HG02588 (cell line): ENCODE measurements at regions not wholly inside any gene's neighbourhood (a gene's known extent, or its start where the extent isn't known, plus 50 kb on each side); places are given as distances from the start of the nearest gene placed in this dataset.

Experiments
- ATAC-seq: cut with Tn5 transposase; IDR thresholded peaks from one replicate; pipeline ENCODE4 v1.9.1; 2021; ENCODE audit warnings: mild to moderate bottlenecking, moderate library complexity; ENCODE audit not compliant: unreplicated experiment

DNA sequence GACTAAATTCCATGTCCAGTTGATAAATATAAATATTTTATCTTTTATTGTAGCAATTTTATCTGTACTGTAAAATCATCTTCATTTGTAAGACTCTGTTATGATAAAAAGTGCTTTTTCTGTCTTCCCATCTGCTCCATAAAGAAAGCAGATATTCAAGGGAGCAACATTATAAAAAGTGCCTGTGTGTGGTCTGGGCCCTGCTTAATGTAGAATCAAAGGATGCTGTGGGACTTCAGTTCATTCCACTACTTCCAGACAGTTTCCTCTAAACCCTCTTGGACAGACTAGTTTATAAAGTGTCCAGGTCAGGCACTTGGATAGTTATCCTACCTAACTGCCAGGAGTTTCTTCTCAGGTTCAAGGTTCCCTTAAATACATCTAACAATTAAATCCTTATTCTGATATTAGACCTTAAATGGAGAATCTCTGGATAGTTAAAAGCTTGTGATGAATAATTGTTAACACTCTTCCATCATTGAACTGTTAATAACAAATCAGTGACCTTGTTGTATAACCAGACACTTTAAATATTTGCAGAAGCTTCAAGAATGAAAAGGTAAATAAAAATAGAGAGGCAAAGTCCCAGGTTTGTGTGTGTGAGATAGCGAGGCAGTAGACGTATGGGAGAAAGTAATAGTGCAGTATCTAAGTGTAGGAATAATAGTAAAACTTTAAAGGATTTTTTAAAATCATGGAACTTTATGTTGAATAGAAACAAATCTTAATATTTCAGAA is 237.5 kb upstream of the CTSO start:
- no peak for ATAC-seq

- ATAC-seq, result no peak
Observed at GRCh38 chr4:156190615-156191014, 236.9 kb upstream of the CTSO start.

GRCh38 chr4:156188596-156188995 is 234.9 kb upstream of the CTSO start:
- no peak for ATAC-seq

DNA sequence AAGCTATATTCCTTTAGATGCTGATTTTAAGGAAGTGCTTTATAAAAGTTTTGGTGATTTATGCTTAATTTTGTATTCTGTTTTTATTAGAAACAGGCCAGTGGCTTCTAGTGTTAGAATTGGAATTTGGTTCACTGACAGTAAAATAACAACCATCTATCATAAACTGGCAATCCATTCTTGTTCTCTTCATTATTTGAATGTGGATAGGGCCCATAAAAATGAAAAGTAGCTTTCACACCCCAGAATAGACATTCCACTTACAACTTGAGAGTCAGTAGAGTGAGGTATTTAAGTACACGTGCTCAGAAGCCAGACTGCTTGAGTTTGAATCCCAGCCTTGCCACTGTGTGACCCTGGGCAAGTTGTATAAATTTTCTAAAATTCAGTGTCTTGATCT is 232.4 kb upstream of the CTSO start:
- no peak for ATAC-seq

DNA sequence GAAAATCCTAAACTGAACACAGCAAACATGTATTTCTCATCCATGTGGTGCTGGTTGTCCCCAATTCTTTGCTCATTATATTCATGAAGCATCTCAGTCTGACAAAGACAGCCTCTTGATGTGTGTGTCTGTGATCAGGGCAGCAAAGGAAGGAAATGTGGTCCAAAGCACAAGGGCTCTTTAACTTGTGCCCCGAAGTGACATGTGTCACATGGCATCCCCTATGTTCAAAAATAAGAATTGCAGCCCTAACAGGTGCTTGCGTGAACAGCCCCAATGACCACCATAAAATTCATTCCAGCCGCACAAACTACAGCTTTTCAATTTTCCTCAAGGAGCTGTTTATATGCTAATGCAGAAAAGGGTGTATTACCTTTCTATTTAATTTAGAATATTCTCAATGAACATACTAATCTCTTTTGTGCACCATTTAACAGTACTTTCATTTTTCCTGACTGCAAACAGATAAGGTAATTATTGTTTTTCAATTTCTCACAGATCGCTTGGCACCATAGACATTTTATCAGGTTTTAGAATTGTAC is 231.9 kb upstream of the CTSO start:
- no peak for ATAC-seq

GRCh38 chr4:156182269-156182668 is 228.6 kb upstream of the CTSO start:
- no peak for ATAC-seq

DNA sequence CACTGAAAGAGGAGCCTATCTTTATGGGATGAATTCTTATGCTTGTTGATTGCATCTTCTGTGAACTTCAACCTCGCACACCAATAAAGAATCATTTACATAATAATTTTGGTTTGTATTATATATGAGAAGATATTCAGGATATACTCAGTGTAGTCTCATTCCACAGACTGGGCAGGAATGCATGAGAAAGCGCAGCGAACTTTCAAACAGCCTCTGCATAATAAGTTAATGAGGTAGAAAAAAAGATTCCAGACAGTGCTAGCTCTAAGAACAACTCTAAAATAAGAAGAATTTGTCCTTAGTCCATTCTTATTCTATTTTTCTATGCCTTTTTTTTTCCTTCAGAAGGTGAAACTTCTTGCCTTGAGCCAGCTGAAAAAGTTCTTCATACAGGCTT is 224.3 kb upstream of the CTSO start:
- ATAC-seq, result no peak

GRCh38 chr4:156176896-156177295 is 223.2 kb upstream of the CTSO start:
- ATAC-seq, result no peak

DNA sequence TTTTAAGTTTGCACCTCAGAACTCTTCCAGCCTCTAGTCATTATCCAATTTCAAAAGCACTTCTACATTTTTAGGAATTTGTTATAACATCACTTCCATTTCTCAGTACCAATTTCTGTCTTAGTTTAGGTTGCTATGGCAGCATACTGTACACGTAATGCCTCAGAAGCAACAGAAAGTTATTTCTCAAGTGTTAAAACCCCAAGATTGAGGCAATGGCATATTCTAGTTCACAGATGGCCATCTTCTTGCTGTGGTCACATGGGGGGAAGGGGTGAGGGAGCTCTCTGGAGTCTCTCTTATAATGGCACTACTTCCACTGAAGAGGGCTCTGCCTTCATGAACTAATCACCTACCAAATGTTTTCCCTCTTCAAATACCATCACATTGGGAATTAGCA is 220.3 kb upstream of the CTSO start:
- ATAC-seq, result no peak

GRCh38 chr4:156173486-156173885 is 219.8 kb upstream of the CTSO start:
- ATAC-seq, result no peak

GRCh38 chr4:156169861-156170260 is 216.2 kb upstream of the CTSO start:
- ATAC-seq, result no peak

DNA sequence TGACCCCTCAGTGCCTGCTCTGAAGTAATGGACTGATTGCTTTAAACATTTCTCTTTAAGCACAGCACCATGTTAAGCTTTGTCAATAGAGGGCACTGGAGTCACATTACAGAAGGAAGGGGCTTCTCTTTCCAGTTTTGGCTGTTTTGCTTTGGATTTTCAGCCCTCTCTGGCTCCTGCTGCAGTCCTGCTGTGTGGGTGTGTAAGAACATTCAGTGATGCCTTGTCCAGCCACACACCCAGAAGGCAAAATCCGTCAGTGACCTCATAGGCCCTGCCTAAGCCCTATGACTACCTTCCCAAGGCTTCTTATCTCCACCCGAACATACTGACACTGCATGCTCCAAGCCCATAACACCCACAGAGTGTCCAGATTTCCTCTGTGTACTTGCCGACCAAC is 215.3 kb upstream of the CTSO start:
- ATAC-seq, result peak; percentile 52

DNA sequence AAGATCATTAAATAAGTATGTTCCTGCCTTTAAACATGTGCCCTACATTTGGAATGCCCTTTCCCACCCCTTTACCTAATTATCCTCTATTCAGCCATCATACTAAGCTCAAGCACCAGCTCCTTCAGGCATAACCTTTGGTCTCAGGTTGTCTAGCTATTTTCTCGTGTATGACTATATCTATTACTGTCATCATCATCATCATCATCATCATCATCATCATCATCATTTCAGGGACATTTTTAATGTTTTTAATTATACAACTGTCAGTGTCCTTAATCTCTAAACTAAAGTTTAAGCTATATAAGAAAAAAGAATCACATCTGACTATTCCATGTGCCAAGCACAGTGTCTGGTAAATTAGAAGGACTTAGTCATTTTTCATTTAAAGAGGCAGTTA is 214.6 kb upstream of the CTSO start:
- no peak for ATAC-seq

DNA sequence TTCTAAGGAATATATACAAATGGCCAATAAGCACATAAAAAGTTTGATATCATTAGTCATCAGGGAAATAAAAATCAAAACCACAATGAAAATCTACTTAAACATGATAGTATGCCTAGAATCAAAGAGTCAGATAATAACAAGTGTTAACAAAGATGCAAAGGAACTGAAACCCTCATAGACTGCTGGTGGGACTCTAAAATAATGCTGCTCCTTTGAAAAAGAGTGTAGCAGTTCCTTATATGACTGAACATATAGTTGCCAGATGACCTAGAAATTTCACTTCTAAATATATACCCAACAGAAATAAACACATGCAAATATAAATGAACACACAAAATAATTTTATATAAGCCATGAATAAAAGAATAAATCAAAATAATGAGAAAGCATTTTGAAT is 205.1 kb upstream of the CTSO start:
- ATAC-seq, result peak; percentile 79

GRCh38 chr4:156154978-156155377 is 201.3 kb upstream of the CTSO start:
- no peak for ATAC-seq

GRCh38 chr4:156146571-156146970 is 192.9 kb upstream of the CTSO start:
- no peak for ATAC-seq

DNA sequence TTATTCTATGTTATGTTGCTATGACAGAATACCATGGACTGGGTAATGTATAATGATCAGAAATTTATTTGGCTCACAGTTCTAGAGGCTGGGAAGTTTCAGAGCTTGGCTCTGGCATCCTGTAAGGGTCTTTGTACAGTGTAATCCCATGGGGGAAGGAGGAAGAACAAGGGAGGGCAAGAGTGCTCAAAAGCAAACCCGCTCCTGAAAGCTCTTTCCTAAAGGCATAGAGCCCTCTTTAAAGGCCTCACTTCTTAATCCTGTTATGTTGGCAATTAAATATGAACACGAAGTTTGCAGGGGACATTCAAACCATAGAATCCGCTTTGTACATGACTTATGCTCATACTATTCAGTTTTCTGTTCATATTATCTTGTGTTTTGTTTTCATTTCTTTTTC is 191.3 kb upstream of the CTSO start:
- ATAC-seq, result no peak

DNA sequence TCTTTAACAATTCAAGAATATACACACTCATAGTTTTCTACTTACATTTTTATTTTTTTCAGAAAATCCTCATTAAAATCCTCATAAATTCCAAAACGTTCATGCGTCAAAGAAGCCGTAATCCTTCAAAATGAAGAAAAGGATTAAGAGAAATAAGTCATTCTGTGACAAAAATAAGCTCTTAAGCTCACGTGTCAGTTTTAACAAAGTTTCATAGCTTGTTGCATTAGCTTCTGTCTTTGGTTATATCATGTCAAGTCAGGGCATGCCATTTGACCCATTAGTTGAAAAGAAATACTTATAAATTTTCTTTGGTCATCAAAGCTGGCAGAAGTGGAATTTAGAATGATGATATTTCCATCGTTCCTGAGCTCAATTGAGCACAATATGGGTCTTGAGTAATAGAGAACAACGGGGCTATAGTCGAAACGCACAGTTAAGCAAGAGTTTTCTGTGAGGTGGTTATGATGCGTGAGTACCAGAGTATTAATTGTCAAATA is 185.2 kb upstream of the CTSO start:
- no peak for ATAC-seq

GRCh38 chr4:156137679-156138473 is 184.2 kb upstream of the CTSO start:
- ATAC-seq, result no peak

DNA sequence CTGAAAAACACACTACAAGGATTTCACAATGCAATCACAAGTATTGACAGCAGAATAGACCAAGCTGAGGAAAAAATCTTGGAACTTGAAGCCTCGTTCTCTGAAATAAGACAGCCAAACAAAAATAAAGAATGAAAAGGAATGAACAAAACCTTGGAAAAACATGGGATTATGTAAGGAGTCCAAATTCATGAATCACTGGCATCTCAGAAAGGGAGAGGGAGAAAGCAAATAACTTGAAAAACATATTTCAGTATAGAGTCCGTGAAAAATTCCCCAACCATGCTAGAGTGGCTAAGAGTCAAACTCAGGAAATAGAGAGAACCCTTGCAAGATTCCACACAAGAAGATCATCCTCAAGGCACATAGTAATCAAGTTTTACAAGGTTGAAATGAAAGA is 178.5 kb upstream of the CTSO start:
- ATAC-seq, result no peak

DNA sequence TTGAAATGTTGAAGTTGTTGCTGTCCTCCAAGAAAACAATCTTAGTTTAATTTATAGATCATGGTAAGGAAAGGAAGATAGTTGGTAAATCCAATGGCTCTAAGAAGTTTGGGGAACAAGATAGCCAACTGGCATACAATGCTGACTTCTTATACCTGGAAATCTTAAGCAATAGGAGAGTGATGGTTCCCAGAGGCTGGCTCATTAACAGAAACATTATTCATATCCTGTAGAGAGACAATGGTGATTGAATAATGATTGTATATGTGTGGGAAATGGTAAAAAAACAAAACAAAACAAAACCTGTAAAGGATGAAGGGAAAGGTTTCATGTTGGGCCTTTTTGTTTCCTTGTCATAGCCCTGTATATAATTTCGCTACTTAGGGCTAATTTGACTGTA is 174.9 kb upstream of the CTSO start:
- no peak for ATAC-seq
